MM.1S (cell line): ENCODE measurements at regions not wholly inside any gene's neighbourhood (a gene's known extent, or its start where the extent isn't known, plus 50 kb on each side); places are given as distances from the start of the nearest gene placed in this dataset.

Source experiments
- CTCF ChIP-seq: fragments of 300-600 bp; sonication (generic); IDR thresholded peaks from 2 replicates; pipeline ENCODE4 v1.5.1; 2016; ENCODE audit warnings: antibody characterized with exemption, low read length, mixed read lengths
- EZH2 ChIP-seq: fragments of 300-600 bp; sonication (generic); optimal IDR thresholded peaks from 2 replicates; pipeline ENCODE3; 2017; ENCODE audit warnings: low read depth, mild to moderate bottlenecking, antibody characterized with exemption, low read length, mixed read lengths
- EZH2phosphoT487 ChIP-seq: fragments of 300-600 bp; sonication (generic); IDR thresholded peaks from 2 replicates; pipeline ENCODE4 v1.6.1; 2018; ENCODE audit warnings: antibody characterized with exemption, low read length

- TF ChIP-seq EZH2phosphoT487 (no peak), CTCF (no peak), EZH2 (no peak)
These were observed 659.6 kb downstream of the TMTC2 start for GRCh38 chr12:83346333-83346732.
